HEK293T (cell line): ENCODE measurements at regions not wholly inside any gene's neighbourhood (a gene's known extent, or its start where the extent isn't known, plus 50 kb on each side); places are given as distances from the start of the nearest gene placed in this dataset.

Experiments
- CTCF ChIA-PET: fragments of 350-600 bp; formaldehyde crosslinking; extraction: SDS; loops from one replicate; lab custom pipeline; 2021; ENCODE audit warnings: antibody characterized with exemption, inconsistent platforms; lab: Yijun Ruan, JAX
- POLR2A ChIA-PET: fragments of 350-600 bp; formaldehyde crosslinking; extraction: SDS; loops from one replicate; lab custom pipeline; 2020; ENCODE audit warnings: antibody characterized with exemption, inconsistent platforms; lab: Yijun Ruan, JAX
- DNase-seq: peaks from one replicate; pipeline ENCODE4 v3.0.0; 2012; ENCODE audit warnings: mixed read lengths; ENCODE audit errors: extremely low spot score
- ARNT ChIP-seq: fragments of 450-650 bp; IDR thresholded peaks from 2 replicates; pipeline ENCODE4 v1.6.1; 2017; ENCODE audit warnings: mild to moderate bottlenecking
- BHLHE40 ChIP-seq: fragments of 450-650 bp; IDR thresholded peaks from 2 replicates; pipeline ENCODE4 v1.6.1; 2016; ENCODE audit warnings: mild to moderate bottlenecking, moderate library complexity, borderline replicate concordance
- CTBP1 ChIP-seq: fragments of 450-650 bp; IDR thresholded peaks from 2 replicates; pipeline ENCODE4 v1.6.1; 2016; ENCODE audit warnings: borderline replicate concordance
- ELF4 ChIP-seq: fragments of 450-650 bp; IDR thresholded peaks from 2 replicates; pipeline ENCODE4 v1.6.1; 2017; ENCODE audit warnings: antibody characterized with exemption
- FOXA1 ChIP-seq: fragments of 450-650 bp; IDR thresholded peaks from 2 replicates; pipeline ENCODE4 v1.6.1; 2016; ENCODE audit warnings: mild to moderate bottlenecking
- FOXK2 ChIP-seq: fragments of 450-650 bp; IDR thresholded peaks from 2 replicates; pipeline ENCODE4 v1.6.1; 2016; ENCODE audit warnings: mild to moderate bottlenecking
- FOXM1 ChIP-seq: fragments of 450-650 bp; IDR thresholded peaks from 2 replicates; pipeline ENCODE4 v1.6.1; 2017; ENCODE audit warnings: mild to moderate bottlenecking, borderline replicate concordance
- HDGF ChIP-seq: fragments of 450-650 bp; IDR thresholded peaks from 2 replicates; pipeline ENCODE4 v1.6.1; 2017; ENCODE audit warnings: antibody characterized with exemption, borderline replicate concordance
- L3MBTL2 ChIP-seq: fragments of 450-650 bp; conservative IDR thresholded peaks from 2 replicates; pipeline ENCODE4 v1.6.1; 2016; ENCODE audit warnings: mild to moderate bottlenecking
- LEF1 ChIP-seq: fragments of 450-650 bp; IDR thresholded peaks from 2 replicates; pipeline ENCODE4 v1.6.1; 2017; ENCODE audit warnings: mild to moderate bottlenecking, borderline replicate concordance
- NFRKB ChIP-seq: fragments of 450-650 bp; IDR thresholded peaks from 2 replicates; pipeline ENCODE4 v1.6.1; 2016; ENCODE audit warnings: mild to moderate bottlenecking, moderate library complexity
- SP1 ChIP-seq: fragments of 450-650 bp; IDR thresholded peaks from 2 replicates; pipeline ENCODE4 v1.6.1; 2017
- SUZ12 ChIP-seq: fragments of 450-650 bp; IDR thresholded peaks from 2 replicates; pipeline ENCODE4 v1.6.1; 2016; ENCODE audit warnings: mild to moderate bottlenecking
- TARDBP ChIP-seq: fragments of 450-650 bp; IDR thresholded peaks from 2 replicates; pipeline ENCODE4 v1.6.1; 2016
- ZNF384 ChIP-seq: fragments of 450-650 bp; IDR thresholded peaks from 2 replicates; pipeline ENCODE4 v1.6.1; 2016
- TF ChIP-seq, protein P1 (sequence below): fragments of 450-650 bp; IDR thresholded peaks from 2 replicates; pipeline ENCODE4 v1.6.1; 2016

DNA sequence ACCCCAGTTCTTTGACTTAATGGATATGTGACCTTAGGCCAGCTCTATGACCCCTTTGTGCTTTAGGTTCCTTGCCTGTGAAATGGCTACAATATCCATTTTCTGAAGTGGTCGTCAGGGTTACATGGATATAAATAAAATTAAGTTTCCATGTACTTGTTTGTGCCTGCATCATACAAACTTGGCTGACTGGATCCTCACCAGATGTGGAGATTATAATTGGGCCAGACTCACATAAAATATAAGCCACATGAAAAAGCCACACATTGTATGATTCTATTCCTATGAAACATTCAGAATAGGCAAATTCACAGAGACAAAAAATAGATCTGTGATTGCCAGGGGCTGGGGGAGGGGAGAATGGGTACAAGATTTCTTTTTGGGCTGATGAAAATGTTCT, 100.9 kb upstream of the USP47 start:
- CTCF ChIA-PET: interaction anchor here (0.6 kb wide), 1 partner anchor 44 kb away, joined by 3 read pairs; no protein-coding TSS in a partner anchor
- POLR2A ChIA-PET: no interaction called here
- TF ChIP-seq NFRKB: no peak
- no peak for TF ChIP-seq ZNF384
- TF ChIP-seq LEF1: no peak
- TF ChIP-seq TARDBP: no peak
- TF ChIP-seq FOXA1: no peak
- no peak for TF ChIP-seq SP1
- TF ChIP-seq L3MBTL2: no peak
- no peak for DNase-seq

DNA sequence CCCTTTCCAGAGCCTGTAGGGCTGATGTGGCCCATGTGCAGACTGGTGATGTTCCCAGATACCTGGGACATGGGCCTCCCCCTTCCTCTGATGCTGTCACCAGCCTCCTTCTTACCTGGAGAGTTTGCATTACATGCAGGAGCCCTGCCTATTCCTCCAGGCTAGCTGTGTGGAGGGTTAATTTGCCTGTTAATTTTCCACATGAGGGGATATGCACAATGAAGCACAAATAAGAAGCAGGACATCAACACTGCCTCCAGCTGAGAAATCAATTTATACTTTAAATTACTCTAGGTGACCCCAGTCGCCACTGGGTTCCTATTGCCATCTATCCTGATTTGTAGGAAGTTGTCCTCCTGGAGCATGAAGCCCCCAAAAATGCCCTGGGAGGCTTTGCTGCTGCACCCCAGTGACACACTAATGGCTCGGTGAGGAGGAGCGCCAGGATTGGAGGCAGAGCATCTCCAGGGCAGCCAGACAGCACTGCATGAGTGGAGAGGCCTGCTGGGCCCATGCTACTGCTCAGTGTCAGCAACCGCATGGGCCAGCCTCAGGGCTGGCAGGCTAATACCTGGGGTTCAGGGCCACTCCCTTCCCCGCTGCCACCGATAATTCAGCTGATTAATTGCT, 101.6 kb upstream of the USP47 start:
- no peak for DNase-seq
- ChIA-PET CTCF (no interaction called here), POLR2A (no interaction called here)
- TF ChIP-seq HDGF (no peak), NFRKB (no peak), LEF1 (no peak), FOXA1 (no peak), CTBP1 (no peak), BHLHE40 (no peak), FOXM1 (no peak), ELF4 (no peak), TARDBP (no peak), ARNT (no peak), ZNF384 (no peak), L3MBTL2 (no peak)
- TF ChIP-seq, protein P1, sequence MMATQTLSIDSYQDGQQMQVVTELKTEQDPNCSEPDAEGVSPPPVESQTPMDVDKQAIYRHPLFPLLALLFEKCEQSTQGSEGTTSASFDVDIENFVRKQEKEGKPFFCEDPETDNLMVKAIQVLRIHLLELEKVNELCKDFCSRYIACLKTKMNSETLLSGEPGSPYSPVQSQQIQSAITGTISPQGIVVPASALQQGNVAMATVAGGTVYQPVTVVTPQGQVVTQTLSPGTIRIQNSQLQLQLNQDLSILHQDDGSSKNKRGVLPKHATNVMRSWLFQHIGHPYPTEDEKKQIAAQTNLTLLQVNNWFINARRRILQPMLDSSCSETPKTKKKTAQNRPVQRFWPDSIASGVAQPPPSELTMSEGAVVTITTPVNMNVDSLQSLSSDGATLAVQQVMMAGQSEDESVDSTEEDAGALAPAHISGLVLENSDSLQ: no peak

DNA sequence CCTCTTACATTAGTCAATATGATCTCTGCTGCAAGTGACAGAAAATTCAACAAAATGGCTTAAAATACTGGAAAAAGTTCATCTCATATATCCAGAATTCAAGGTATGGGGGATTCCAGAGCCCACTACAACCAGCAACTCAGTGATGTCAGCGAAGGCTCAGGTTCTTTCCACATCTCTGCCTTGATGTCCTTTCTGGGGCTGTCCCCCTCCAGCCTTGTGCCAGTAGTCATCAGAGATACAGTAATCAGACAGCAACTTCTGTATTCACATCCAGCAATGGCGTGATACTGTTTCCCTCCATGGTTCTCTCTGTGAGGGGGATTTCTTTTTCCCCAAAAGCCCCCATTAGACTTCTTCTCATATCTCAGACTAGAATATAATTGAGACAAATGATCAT, 103.4 kb upstream of the USP47 start:
- POLR2A ChIA-PET: no interaction called here
- TF ChIP-seq NFRKB: no peak
- CTCF ChIA-PET: no interaction called here
- no peak for DNase-seq

DNA sequence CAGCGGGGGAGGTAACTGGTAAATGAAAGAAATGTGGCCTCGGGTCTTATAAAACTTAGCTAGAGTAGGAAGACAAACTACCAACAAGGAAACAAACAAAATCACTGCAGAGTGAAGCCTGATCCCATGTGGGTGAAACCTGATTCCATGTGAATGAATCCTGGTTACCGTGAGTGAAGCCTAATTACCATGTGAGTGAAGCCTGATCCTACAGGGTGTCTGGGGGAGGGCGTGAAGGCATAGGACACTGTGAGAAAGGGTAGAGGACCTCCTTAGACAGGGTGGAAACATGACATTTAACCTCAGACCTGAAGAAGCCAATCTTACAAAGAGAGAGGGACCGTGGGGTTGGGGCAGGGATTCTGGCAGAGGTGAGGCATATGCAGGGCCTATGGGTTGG, 106.2 kb upstream of the USP47 start:
- ChIA-PET CTCF (no interaction called here), POLR2A (no interaction called here)
- DNase-seq: peak; percentile 19
- TF ChIP-seq FOXK2 (no peak), HDGF (no peak), L3MBTL2 (0 out of 2 replicates have a peak, but pooled peaks have one; percentile 21)

DNA sequence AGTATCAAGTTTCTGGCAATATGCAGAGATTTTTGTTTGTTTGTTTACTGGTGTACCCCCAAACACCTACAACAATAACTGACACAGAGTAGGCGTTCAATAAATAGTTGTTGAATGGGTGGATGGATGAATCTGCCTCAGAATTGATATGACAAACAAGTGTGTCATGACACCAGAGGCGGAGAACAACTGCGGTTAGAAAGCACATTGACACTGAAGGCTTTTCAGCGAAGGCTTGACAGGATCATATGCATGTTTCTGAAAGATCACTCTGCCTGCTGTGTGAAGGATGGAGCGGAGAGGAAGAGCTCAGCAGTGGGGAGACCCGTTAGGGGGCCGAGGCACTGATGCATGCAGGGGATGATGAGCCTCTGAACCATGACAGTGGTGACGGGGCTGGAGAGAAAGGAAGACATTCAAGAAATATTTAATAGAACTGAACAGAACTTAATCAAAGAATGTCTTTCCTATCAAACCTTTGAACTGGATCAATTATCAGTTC, 108.5 kb upstream of the USP47 start:
- CTCF ChIA-PET: no interaction called here
- no peak for DNase-seq
- POLR2A ChIA-PET: no interaction called here
- TF ChIP-seq ELF4 (no peak), SP1 (no peak), FOXK2 (no peak), HDGF (no peak), TARDBP (no peak), LEF1 (no peak), CTBP1 (no peak), SUZ12 (no peak), L3MBTL2 (no peak), FOXM1 (no peak), FOXA1 (no peak), ARNT (no peak), NFRKB (no peak), ZNF384 (no peak), BHLHE40 (no peak)
- TF ChIP-seq, protein P1: no peak

DNA sequence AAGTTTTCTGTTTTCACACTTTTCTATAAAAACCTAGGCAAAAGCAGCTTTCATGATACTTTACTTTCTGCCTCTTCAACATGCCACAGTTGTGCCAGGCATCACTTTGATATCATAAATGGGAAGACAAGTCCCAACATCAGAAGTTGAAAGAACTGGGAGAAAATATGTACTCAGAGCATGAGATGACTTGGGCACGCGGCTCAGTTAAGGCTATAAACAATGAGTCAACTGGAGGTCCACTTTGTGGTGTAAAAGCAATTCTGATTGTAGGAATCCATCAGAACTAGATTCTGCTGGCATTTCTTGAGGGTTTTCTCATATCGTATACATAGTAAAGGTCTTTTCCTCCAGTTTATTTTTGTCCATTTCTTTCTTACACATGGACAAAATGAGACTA, 109.7 kb upstream of the USP47 start:
- CTCF ChIA-PET: no interaction called here

More for the DNA sequence above, 109.7 kb upstream of the USP47 start:
- POLR2A ChIA-PET: no interaction called here
- DNase-seq: no peak
- TF ChIP-seq L3MBTL2: no peak
- TF ChIP-seq ELF4: no peak
- TF ChIP-seq HDGF: no peak
- TF ChIP-seq ARNT: no peak
- no peak for TF ChIP-seq SUZ12
- TF ChIP-seq SP1: no peak
- no peak for TF ChIP-seq BHLHE40
- TF ChIP-seq, protein P1: no peak
- TF ChIP-seq CTBP1: no peak
- no peak for TF ChIP-seq TARDBP
- TF ChIP-seq FOXA1: no peak
- no peak for TF ChIP-seq NFRKB
- TF ChIP-seq FOXK2: no peak
- no peak for TF ChIP-seq FOXM1
- no peak for TF ChIP-seq LEF1
- no peak for TF ChIP-seq ZNF384
